ENCODE measurements at regions not wholly inside any gene's neighbourhood (a gene's known extent, or its start where the extent isn't known, plus 50 kb on each side); places are given as distances from the start of the nearest gene placed in this dataset.

GRCh38 chrX:134180601-134181274 lies 56.2 kb upstream of the CCDC160 start:
- DNase-seq (ENCODE audit: low read depth in 1 of 2, low spot score in 1 of 2), result no peak
- H3K27me3 ChIP-seq (ENCODE audit: insufficient read depth, poor library complexity, severe bottlenecking), result peaks cover 4% of the 10 kb centered on the region
- no peak overlapping the region for H3K27ac ChIP-seq (replicated peaks)
- TF ChIP-seq, protein P1, sequence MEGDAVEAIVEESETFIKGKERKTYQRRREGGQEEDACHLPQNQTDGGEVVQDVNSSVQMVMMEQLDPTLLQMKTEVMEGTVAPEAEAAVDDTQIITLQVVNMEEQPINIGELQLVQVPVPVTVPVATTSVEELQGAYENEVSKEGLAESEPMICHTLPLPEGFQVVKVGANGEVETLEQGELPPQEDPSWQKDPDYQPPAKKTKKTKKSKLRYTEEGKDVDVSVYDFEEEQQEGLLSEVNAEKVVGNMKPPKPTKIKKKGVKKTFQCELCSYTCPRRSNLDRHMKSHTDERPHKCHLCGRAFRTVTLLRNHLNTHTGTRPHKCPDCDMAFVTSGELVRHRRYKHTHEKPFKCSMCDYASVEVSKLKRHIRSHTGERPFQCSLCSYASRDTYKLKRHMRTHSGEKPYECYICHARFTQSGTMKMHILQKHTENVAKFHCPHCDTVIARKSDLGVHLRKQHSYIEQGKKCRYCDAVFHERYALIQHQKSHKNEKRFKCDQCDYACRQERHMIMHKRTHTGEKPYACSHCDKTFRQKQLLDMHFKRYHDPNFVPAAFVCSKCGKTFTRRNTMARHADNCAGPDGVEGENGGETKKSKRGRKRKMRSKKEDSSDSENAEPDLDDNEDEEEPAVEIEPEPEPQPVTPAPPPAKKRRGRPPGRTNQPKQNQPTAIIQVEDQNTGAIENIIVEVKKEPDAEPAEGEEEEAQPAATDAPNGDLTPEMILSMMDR (IDR thresholded peaks at IDR 0.05; ENCODE audit: insufficient read depth, low read length), result no peak
- TF ChIP-seq REST (IDR thresholded peaks at IDR 0.05; ENCODE audit: insufficient replicate concordance, low read depth) (no peak), POLR2AphosphoS5 (IDR thresholded peaks at IDR 0.05; ENCODE audit: low read depth) (no peak), GABPA (IDR thresholded peaks at IDR 0.05; ENCODE audit: low read depth) (no peak), SPI1 (IDR thresholded peaks at IDR 0.05; ENCODE audit: borderline replicate concordance, low read depth) (no peak)
- no peak overlapping the region for H3K4me3 ChIP-seq (replicated peaks; ENCODE audit: insufficient read depth, low read length)

DNA sequence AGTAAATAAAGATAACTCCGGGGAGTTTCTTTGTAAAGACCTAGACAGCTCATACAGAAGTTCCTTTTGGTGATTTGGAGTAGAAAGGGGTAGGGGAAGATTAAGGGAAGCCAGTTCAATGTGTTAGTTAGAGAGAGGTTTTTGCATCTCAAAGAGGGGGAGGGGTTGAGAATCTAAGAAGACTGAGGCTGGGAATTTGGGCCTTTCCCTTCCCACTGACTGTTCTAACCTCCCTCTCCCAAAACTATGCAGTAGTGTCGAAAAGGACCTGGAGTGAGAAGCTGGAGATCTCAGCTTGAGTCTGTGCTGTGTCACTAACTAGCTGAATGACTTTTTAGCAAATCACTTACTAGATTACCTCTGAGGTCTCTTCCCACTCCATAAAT lies 55.7 kb upstream of the CCDC160 start:
- no peak for DNase-seq (ENCODE audit: low read depth in 1 of 2, low spot score in 1 of 2)
- no peak overlapping the region for H3K4me3 ChIP-seq (replicated peaks; ENCODE audit: insufficient read depth, low read length)
- TF ChIP-seq GABPA (IDR thresholded peaks at IDR 0.05; ENCODE audit: low read depth) (no peak), SPI1 (IDR thresholded peaks at IDR 0.05; ENCODE audit: borderline replicate concordance, low read depth) (no peak), REST (IDR thresholded peaks at IDR 0.05; ENCODE audit: insufficient replicate concordance, low read depth) (no peak), POLR2AphosphoS5 (IDR thresholded peaks at IDR 0.05; ENCODE audit: low read depth) (no peak)
- TF ChIP-seq, protein P1 (IDR thresholded peaks at IDR 0.05; ENCODE audit: insufficient read depth, low read length), result no peak
- no peak overlapping the region for H3K27ac ChIP-seq (replicated peaks)
- peaks cover 7% of the 10 kb centered on the region for H3K27me3 ChIP-seq (ENCODE audit: insufficient read depth, poor library complexity, severe bottlenecking)

DNA sequence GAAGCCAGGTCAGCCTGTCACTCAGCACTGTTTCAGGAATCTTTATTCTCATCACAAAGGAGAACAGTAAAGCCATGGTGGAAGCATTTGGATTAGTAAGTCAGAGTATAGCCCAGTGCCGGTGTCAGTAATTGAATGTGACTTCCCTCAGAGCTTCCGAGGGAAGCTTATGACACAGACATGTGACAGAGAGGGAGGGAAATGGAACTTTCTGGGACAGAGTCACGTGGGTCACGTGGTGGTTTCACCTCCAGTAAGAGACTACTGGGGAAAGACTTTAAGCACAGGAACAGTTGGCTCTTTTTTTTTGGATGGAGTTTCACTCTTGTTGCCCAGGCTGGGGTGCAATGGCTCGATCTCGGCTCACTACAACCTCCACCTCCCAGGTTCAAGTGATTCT lies 53.3 kb upstream of the CCDC160 start:
- DNase-seq (ENCODE audit: low read depth in 1 of 2, low spot score in 1 of 2), result no peak
- TF ChIP-seq SPI1 (IDR thresholded peaks at IDR 0.05; ENCODE audit: borderline replicate concordance, low read depth) (no peak), GABPA (IDR thresholded peaks at IDR 0.05; ENCODE audit: low read depth) (no peak)
- peaks cover 10% of the 10 kb centered on the region for H3K27me3 ChIP-seq (ENCODE audit: insufficient read depth, poor library complexity, severe bottlenecking)
- no peak overlapping the region for H3K4me3 ChIP-seq (replicated peaks; ENCODE audit: insufficient read depth, low read length)
- no peak overlapping the region for H3K27ac ChIP-seq (replicated peaks)

GRCh38 chrX:134184936-134185335 lies 52.0 kb upstream of the CCDC160 start:
- no peak for DNase-seq (ENCODE audit: low read depth in 1 of 2, low spot score in 1 of 2)
- H3K27ac ChIP-seq (replicated peaks), result no peak overlapping the region
- H3K27me3 ChIP-seq (ENCODE audit: insufficient read depth, poor library complexity, severe bottlenecking), result peaks cover 6% of the 10 kb centered on the region
- H3K4me3 ChIP-seq (replicated peaks; ENCODE audit: insufficient read depth, low read length), result no peak overlapping the region
- TF ChIP-seq GABPA (IDR thresholded peaks at IDR 0.05; ENCODE audit: low read depth) (no peak), POLR2AphosphoS5 (IDR thresholded peaks at IDR 0.05; ENCODE audit: low read depth) (no peak), SPI1 (IDR thresholded peaks at IDR 0.05; ENCODE audit: borderline replicate concordance, low read depth) (no peak), REST (IDR thresholded peaks at IDR 0.05; ENCODE audit: insufficient replicate concordance, low read depth) (no peak)
- TF ChIP-seq, protein P1 (IDR thresholded peaks at IDR 0.05; ENCODE audit: insufficient read depth, low read length), result no peak

Data from HL-60 (cell line).